ENCODE measurements at regions not wholly inside any gene's neighbourhood (a gene's known extent, or its start where the extent isn't known, plus 50 kb on each side); places are given as distances from the start of the nearest gene placed in this dataset.

- Mint-ChIP-seq H3K36me3 (ENCODE audit: low read depth) (no peaks in the 10 kb centered on the region), H3K27me3 (ENCODE audit: insufficient read depth, low read depth, poor library complexity) (peaks cover 2% of the 10 kb centered on the region), H3K4me1 (peaks cover 14% of the 10 kb centered on the region), H3K27ac (no peak overlapping the region), H3K4me3 (no peak overlapping the region), H3K9me3 (no peaks in the 10 kb centered on the region)
- Histone ChIP-seq H3F3A (replicated peaks; ENCODE audit: low read depth) (no peaks in the 10 kb centered on the region), H2AFZ (peak overlapping the region; percentile 61; the same call in 1 of the 2 replicates), H3K4me3 (no peak overlapping the region), H3K36me3 (ENCODE audit: insufficient read depth) (no peaks in the 10 kb centered on the region), H3K79me2 (replicated peaks; ENCODE audit: insufficient read depth) (no peaks in the 10 kb centered on the region), H4K20me1 (replicated peaks; ENCODE audit: insufficient read depth) (no peaks in the 10 kb centered on the region), H3K4me1 (ENCODE audit: insufficient read depth) (peaks cover 19% of the 10 kb centered on the region), H3K27ac (ENCODE audit: low read depth) (no peak overlapping the region), H3K9me2 (ENCODE audit: insufficient read depth) (no peaks in the 10 kb centered on the region), H3K4me2 (peak overlapping the region; percentile 19; the same call in 1 of the 2 replicates), H3K27me3 (ENCODE audit: insufficient read depth) (no peaks in the 10 kb centered on the region)
- TF ChIP-seq, protein P1, sequence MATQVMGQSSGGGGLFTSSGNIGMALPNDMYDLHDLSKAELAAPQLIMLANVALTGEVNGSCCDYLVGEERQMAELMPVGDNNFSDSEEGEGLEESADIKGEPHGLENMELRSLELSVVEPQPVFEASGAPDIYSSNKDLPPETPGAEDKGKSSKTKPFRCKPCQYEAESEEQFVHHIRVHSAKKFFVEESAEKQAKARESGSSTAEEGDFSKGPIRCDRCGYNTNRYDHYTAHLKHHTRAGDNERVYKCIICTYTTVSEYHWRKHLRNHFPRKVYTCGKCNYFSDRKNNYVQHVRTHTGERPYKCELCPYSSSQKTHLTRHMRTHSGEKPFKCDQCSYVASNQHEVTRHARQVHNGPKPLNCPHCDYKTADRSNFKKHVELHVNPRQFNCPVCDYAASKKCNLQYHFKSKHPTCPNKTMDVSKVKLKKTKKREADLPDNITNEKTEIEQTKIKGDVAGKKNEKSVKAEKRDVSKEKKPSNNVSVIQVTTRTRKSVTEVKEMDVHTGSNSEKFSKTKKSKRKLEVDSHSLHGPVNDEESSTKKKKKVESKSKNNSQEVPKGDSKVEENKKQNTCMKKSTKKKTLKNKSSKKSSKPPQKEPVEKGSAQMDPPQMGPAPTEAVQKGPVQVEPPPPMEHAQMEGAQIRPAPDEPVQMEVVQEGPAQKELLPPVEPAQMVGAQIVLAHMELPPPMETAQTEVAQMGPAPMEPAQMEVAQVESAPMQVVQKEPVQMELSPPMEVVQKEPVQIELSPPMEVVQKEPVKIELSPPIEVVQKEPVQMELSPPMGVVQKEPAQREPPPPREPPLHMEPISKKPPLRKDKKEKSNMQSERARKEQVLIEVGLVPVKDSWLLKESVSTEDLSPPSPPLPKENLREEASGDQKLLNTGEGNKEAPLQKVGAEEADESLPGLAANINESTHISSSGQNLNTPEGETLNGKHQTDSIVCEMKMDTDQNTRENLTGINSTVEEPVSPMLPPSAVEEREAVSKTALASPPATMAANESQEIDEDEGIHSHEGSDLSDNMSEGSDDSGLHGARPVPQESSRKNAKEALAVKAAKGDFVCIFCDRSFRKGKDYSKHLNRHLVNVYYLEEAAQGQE (IDR thresholded peaks at IDR 0.05; ENCODE audit: unreplicated experiment) = no peak
- TF ChIP-seq, protein P2, sequence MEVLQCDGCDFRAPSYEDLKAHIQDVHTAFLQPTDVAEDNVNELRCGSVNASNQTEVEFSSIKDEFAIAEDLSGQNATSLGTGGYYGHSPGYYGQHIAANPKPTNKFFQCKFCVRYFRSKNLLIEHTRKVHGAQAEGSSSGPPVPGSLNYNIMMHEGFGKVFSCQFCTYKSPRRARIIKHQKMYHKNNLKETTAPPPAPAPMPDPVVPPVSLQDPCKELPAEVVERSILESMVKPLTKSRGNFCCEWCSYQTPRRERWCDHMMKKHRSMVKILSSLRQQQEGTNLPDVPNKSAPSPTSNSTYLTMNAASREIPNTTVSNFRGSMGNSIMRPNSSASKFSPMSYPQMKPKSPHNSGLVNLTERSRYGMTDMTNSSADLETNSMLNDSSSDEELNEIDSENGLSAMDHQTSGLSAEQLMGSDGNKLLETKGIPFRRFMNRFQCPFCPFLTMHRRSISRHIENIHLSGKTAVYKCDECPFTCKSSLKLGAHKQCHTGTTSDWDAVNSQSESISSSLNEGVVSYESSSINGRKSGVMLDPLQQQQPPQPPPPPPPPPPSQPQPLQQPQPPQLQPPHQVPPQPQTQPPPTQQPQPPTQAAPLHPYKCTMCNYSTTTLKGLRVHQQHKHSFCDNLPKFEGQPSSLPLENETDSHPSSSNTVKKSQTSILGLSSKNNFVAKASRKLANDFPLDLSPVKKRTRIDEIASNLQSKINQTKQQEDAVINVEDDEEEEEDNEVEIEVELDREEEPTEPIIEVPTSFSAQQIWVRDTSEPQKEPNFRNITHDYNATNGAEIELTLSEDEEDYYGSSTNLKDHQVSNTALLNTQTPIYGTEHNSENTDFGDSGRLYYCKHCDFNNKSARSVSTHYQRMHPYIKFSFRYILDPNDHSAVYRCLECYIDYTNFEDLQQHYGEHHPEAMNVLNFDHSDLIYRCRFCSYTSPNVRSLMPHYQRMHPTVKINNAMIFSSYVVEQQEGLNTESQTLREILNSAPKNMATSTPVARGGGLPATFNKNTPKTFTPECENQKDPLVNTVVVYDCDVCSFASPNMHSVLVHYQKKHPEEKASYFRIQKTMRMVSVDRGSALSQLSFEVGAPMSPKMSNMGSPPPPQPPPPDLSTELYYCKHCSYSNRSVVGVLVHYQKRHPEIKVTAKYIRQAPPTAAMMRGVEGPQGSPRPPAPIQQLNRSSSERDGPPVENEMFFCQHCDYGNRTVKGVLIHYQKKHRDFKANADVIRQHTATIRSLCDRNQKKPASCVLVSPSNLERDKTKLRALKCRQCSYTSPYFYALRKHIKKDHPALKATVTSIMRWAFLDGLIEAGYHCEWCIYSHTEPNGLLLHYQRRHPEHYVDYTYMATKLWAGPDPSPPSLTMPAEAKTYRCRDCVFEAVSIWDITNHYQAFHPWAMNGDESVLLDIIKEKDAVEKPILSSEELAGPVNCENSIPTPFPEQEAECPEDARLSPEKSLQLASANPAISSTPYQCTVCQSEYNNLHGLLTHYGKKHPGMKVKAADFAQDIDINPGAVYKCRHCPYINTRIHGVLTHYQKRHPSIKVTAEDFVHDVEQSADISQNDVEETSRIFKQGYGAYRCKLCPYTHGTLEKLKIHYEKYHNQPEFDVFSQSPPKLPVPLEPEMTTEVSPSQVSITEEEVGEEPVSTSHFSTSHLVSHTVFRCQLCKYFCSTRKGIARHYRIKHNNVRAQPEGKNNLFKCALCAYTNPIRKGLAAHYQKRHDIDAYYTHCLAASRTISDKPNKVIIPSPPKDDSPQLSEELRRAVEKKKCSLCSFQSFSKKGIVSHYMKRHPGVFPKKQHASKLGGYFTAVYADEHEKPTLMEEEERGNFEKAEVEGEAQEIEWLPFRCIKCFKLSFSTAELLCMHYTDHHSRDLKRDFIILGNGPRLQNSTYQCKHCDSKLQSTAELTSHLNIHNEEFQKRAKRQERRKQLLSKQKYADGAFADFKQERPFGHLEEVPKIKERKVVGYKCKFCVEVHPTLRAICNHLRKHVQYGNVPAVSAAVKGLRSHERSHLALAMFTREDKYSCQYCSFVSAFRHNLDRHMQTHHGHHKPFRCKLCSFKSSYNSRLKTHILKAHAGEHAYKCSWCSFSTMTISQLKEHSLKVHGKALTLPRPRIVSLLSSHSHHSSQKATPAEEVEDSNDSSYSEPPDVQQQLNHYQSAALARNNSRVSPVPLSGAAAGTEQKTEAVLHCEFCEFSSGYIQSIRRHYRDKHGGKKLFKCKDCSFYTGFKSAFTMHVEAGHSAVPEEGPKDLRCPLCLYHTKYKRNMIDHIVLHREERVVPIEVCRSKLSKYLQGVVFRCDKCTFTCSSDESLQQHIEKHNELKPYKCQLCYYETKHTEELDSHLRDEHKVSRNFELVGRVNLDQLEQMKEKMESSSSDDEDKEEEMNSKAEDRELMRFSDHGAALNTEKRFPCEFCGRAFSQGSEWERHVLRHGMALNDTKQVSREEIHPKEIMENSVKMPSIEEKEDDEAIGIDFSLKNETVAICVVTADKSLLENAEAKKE (CRISPR knock-in tag; IDR thresholded peaks at IDR 0.05) = no peak
- TF ChIP-seq CREB1 (CRISPR knock-in tag; IDR thresholded peaks at IDR 0.05; ENCODE audit: low read depth) (no peak), CTCF (conservative IDR thresholded peaks at IDR 0.05; ENCODE audit: low read depth in 2 of 2) (peak; percentile 7 to 55; a peak in 3 of 4 replicates), POLR2AphosphoS5 (IDR thresholded peaks at IDR 0.05; ENCODE audit: low read depth) (no peak), EZH2phosphoT487 (IDR thresholded peaks at IDR 0.05; ENCODE audit: unreplicated experiment) (no peak), ZNF114 (CRISPR knock-in tag; IDR thresholded peaks at IDR 0.05) (no peak)
- ATAC-seq (peak; percentile 99), DNase-seq (ENCODE audit: low spot score) (peak; percentile 75)
Observed at GRCh38 chr6:111957623-111958315, 84.5 kb upstream of the FYN start.

All from GM23338 (cell line).